RWPE1 (cell line): ENCODE measurements at regions not wholly inside any gene's neighbourhood (a gene's known extent, or its start where the extent isn't known, plus 50 kb on each side); places are given as distances from the start of the nearest gene placed in this dataset.

ENCODE experiments used
- CTCF ChIA-PET: fragments of 350-600 bp; sonication (Branson Sonifier 250); formaldehyde crosslinking; extraction: SDS; loops from one replicate; lab custom pipeline; 2021; lab: Yijun Ruan, JAX
- POLR2A ChIA-PET: fragments of 400-600 bp; formaldehyde crosslinking; extraction: SDS; loops from one replicate; lab custom pipeline; 2020; ENCODE audit warnings: antibody characterized with exemption; ENCODE audit not compliant: low non-redundant PET; lab: Yijun Ruan, JAX
- DNase-seq: peaks from one replicate; pipeline ENCODE4 v3.0.0; 2012; ENCODE audit warnings: low spot score
- H3K27ac ChIP-seq: fragments of 450-650 bp; 2 replicates; pipeline ENCODE4 v1.5.1; 2017
- CTCF ChIP-seq: fragments of 450-650 bp; conservative IDR thresholded peaks from 2 replicates; pipeline ENCODE4 v1.5.1; 2017; ENCODE audit warnings: low read depth, mild to moderate bottlenecking

- POLR2A ChIA-PET: no interaction called here
- H3K27ac ChIP-seq: no peak overlapping the region
- DNase-seq: no peak
- no peak for TF ChIP-seq CTCF
- CTCF ChIA-PET: interaction anchor here (0.6 kb wide), 1 partner anchor 248 kb away, joined by 3 read pairs; no protein-coding TSS in a partner anchor
Observed at GRCh38 chr15:62494197-62494596, 329.1 kb upstream of the C2CD4B start.

- ChIA-PET CTCF (interaction anchor here (0.7 kb wide), 1 partner anchor 43 kb away, joined by 6 read pairs; no protein-coding TSS in a partner anchor), POLR2A (no interaction called here)
- no peak overlapping the region for H3K27ac ChIP-seq
- DNase-seq: no peak
- no peak for TF ChIP-seq CTCF
Observed at GRCh38 chr15:62495670-62496614, 330.9 kb upstream of the C2CD4B start.

GRCh38 chr15:62497356-62497755, 332.3 kb upstream of the C2CD4B start:
- no peak for TF ChIP-seq CTCF
- CTCF ChIA-PET: no interaction called here
- no peak overlapping the region for H3K27ac ChIP-seq
- POLR2A ChIA-PET: no interaction called here
- DNase-seq: no peak

GRCh38 chr15:62498278-62498677, 333.2 kb upstream of the C2CD4B start:
- TF ChIP-seq CTCF: no peak
- POLR2A ChIA-PET: no interaction called here
- H3K27ac ChIP-seq: no peak overlapping the region
- no peak for DNase-seq
- CTCF ChIA-PET: no interaction called here

GRCh38 chr15:62498712-62499111, 333.6 kb upstream of the C2CD4B start:
- H3K27ac ChIP-seq: no peak overlapping the region
- DNase-seq: no peak
- POLR2A ChIA-PET: no interaction called here
- CTCF ChIA-PET: no interaction called here
- no peak for TF ChIP-seq CTCF

- ChIA-PET CTCF (no interaction called here), POLR2A (no interaction called here)
- no peak for TF ChIP-seq CTCF
- no peak overlapping the region for H3K27ac ChIP-seq
- DNase-seq: no peak
Observed at GRCh38 chr15:62500325-62500724, 335.2 kb upstream of the C2CD4B start.
